ENCODE measurements at regions not wholly inside any gene's neighbourhood (a gene's known extent, or its start where the extent isn't known, plus 50 kb on each side); places are given as distances from the start of the nearest gene placed in this dataset.

DNA sequence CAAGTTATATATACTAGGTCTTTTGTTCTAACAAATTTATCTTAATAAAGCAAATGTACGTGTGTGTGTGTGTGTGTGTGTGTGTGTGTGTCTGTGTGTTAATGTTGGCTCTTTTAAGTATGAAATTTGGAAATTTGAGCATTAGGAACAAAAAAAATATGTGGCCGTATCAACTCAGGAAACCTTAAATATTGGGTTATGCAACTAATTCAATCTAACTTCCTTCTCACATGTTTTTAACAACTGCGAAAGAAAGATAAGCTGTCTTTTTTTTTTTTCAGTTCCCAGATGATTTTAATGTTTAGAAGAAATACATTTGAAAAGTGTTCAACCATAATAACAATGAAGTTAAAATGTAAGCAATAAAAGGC lies 616.4 kb upstream of the ARID1B start:
- no peak for DNase-seq (ENCODE audit: low read depth, low spot score)

DNA sequence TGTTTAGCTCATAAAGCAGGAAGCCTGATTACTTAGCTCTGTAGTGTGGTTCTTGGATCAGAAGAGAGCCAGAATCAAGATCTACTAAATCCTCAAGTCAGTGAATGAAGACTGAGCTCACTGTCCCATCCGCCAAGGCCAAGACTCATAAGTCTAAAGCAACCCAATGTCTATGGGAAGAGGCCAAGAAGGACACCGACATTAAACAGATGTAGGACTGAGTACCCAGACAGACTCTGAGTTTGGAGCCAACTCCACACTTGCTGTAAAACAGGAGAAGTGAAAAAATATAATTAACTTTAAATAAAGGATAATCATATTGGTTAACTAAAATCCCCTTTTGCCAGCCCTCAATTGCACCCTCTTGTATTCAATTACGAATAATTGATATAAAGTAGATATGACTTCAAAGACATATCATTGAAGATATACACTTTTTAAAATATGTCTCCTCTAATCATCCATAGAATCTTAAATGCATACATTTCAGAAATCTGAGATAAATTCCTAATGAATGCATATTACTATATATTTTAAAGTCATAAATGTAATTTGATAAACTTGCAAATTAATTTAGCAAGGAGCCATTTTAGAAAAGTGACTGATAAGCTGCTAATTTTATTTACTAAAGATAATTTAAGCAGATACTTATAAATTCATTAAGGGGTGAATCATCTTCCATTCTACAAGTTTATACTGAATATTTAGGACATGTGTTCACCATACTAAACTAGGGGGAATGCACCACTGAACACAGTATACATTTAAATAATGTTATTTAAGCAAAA lies 617.0 kb upstream of the ARID1B start:
- no peak for DNase-seq (ENCODE audit: low read depth, low spot score)

DNA sequence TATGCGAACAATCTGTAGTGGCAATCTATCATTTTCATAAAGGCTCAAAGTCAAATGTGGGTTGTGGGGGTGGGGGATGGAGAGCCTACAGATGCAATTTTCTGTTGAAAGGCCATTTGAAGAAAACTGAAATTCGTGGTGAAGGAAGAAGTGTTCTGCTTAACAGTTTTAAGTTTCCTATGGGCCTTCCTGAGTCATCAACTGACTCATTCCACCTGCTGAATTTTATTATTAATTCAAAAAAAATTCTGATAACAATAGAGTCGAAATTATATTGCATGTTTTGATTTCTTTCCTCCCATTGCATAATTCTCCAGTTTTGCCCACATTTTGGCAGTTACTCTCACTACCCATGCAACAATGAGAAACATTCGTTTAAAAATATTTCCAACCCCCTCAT lies 622.3 kb upstream of the ARID1B start:
- DNase-seq (ENCODE audit: low read depth, low spot score) = no peak

DNA sequence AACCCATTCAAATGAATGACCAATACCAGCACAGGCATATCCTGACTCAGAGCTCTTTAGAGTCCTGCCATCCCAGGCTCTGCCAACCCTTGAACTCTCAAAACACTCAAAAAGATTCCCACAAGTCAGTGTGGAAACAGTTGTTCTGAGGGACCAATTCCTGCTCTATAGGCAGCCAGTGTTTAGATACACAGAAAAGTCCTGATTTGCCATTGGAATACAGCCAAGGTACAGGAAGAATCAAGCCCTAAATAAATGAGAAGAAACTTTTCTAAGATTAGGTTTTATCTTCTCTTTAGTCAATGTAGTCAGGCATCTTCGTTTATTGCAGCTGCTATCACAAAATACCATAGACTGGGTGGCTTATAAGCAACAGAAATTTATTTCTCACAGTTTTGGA lies 626.8 kb upstream of the ARID1B start:
- DNase-seq (ENCODE audit: low read depth, low spot score) = no peak

- no peak for DNase-seq (ENCODE audit: low read depth, low spot score)
These were observed 630.3 kb upstream of the ARID1B start for GRCh38 chr6:156146891-156147290.

DNA sequence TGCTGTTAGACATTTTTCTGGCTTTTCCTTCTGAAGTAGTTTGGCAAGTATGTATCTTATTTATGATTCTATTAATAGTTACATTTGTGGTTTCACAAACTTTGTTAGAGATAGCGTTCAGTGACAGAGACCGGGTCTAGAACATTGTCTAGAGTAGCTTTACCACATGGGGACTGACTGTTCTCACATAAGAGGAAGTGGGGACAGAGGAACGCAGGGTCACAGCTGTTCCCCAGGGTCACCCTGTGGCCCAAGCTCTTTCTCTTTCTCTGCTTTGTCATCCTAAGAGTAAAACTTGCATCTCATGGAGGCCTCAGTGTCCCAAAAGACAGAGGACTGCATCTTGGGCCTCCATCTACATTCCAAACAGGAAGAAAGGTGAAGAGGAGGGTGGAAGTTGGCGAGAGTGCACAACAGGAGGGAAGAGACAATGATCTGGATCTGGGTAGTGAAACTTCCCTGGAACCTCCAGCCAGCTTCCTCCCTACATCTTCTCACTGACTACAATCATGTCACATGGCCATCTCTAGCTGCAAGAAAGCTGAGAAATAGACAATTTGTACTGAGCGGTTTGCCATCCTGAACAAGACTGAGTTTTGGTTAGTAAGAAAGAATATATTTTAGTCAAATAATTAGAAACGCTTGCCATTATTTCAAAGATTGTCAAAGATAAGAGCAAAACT lies 645.8 kb upstream of the ARID1B start:
- no peak for DNase-seq (ENCODE audit: low read depth, low spot score)

DNA sequence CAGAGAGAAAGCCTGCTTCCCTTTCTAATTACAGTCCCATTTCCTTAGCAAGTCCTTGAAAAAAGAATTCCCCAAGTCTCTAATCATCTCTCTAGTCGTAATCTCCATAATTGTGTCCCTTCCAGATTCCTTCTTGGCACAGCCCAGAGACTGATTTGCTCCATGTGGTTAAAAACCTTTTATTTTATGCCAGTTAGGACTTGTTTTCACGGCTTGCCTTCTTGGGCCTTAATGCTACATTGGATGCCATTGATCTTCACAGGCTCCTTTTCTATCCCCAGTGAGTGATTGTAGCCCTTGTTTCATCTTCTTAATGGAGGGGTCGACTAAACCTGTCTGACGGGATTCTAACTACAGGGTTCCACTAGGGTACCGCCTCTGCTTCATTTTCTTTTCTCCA lies 650.6 kb upstream of the ARID1B start:
- no peak for DNase-seq (ENCODE audit: low read depth, low spot score)

DNA sequence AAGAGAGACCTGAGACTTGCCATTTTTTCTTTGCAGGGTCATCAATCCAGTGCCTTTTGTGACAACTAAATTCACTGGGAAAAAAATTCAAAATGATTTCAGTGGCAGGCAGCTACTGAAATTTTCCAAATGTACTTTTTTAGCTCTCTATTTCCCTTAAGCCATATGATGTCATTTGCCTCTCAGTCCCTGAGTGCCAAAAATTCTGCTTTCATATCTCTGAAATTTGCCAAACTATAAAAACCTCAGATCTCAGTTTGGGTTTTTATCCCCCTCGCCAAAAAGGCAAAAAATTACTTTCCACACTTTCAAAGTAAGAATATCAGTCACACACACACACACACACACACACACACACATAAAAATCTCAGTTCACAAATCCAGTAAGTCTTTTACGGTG lies 651.3 kb upstream of the ARID1B start:
- no peak for DNase-seq (ENCODE audit: low read depth, low spot score)

GRCh38 chr6:156123731-156124130 lies 653.4 kb upstream of the ARID1B start:
- DNase-seq (ENCODE audit: low read depth, low spot score) = no peak

DNA sequence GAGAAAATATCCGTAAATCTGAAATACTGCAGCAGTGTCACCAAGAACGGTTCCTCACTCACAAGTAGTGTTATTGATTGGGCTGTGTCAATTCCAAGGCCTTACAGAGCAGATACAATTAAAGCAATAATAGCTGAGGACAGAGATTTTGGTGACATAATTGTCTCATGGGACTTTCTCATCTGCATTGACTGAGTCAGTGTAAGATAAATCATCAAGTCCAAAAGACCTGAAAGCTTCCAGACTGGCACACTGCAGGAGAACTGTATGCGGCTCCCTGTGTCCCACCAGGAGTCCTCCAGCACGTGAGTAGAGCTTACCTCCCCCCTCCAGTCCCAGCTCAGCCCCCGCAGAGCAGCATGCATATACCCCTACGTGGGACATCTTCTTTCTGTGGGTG lies 655.2 kb upstream of the ARID1B start:
- DNase-seq (ENCODE audit: low read depth, low spot score) = no peak

DNA sequence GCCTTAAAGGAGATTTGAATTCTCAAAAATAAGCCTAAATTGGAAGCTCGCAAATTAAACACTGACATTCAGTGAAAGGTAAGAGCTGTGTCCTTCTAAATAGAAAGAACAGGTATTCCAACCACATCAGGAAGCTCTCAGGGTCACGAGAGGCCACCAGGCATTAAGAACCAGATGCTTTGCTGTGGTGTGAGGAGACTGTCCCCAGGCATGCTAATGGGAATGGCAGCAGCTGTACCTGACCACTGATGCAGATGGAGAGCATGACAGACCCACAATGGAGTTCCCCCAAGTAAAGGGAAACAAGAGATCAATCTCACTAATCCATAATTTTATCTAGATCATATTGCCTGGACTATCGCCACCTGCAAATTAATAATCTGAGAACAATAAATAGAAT lies 658.9 kb upstream of the NOX3 start:
- DNase-seq (ENCODE audit: low read depth, low spot score) = no peak

DNA sequence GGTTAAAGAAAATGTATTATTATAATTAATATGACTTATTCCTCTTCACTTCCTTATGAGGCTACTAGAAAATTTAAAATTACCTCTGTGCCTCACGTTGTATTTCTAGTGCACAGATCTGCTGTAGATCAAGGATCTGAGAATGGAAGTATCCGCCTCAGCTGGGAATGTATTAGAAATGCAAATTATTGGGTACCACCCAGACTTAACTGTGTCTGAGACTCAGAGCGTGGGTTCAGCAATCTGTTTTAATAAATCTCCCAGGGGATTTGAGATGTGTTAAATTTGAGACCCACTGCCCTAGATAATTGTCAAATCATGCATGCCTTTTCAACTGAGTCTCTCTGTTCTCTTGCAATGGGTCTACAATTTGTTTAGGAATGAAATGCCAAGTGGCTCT lies 658.0 kb upstream of the NOX3 start:
- DNase-seq (ENCODE audit: low read depth, low spot score) = no peak

DNA sequence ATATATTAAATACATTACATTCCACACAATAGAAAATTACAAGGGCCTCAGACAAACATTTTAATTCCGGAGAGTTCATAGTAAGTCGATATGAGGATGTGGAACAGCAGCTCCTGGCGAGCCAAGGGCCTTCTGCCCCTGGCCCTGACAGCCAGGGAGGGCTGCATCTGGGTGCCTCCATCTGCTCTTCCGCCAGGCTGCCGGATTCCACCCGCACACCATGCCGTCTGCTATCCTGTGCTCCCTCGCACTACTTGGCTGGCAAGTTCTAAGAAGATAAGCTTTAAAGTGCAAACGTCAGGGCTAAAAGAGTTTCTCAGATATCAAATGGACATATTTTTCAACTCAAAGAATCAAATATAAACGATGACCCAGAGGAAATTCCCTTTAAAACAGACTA lies 656.3 kb upstream of the NOX3 start:
- DNase-seq (ENCODE audit: low read depth, low spot score) = no peak

GRCh38 chr6:156110249-156110648 lies 654.6 kb upstream of the NOX3 start:
- DNase-seq (ENCODE audit: low read depth, low spot score) = no peak

DNA sequence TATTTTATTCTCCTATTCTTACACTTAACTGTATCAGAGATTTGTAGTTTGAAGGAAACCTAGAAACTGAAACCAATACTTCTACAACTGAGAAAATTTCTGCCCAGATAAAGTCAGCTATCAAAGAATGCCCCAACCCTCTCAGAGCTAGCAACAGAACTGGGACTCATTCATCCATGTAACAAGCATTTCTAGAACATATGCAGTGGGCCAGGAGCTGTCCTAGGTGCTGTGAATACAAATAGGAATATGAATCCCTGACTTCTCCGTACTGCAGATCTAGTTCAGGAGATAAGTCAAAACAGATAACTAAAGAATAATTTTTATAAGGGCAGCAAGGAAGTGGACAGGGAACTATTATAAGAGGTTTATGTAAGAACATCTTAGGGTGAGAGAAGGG lies 654.1 kb upstream of the NOX3 start:
- no peak for DNase-seq (ENCODE audit: low read depth, low spot score)

DNA sequence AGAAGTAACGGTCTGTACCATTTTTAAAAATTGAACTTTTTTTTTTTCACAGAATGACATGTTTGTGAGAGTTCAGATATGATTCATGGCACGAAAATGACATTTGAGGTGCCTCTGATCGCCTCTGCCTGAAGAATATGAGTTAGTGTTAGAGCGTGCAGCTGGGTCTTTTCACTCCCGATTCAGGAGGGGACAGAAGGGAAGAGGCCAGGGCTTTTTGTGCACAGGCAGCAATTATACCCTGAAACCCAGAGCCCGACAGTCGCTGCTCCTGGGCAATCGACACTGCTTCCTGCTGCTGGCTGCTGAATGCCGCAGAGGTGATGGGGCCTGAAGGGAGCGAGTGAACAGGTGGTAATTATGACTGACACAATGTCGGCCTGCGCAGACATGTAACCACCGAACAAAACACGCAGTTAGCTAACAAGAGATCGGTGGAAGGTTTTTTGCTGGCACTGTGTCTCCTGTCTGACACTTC lies 652.0 kb upstream of the NOX3 start:
- DNase-seq (ENCODE audit: low read depth, low spot score) = no peak

DNA sequence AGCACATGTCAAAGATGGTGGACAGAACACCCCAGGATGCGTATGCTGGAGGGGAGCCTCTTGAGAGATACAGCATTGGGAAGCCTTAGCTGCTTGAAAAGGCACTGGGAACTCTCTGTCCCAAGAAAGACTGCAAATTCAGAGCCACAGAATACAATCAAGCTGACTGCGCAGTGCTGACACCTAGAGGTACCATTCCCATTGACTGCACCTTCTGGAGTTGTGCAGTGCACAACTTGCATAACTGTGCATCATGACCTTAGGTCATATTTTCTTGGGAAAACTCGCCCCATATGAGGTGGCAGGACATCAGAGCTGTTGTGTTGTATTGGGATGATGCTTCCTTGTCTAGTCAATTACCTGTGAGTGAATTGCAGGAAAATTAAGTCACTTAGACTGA lies 646.5 kb upstream of the NOX3 start:
- DNase-seq (ENCODE audit: low read depth, low spot score) = no peak

DNA sequence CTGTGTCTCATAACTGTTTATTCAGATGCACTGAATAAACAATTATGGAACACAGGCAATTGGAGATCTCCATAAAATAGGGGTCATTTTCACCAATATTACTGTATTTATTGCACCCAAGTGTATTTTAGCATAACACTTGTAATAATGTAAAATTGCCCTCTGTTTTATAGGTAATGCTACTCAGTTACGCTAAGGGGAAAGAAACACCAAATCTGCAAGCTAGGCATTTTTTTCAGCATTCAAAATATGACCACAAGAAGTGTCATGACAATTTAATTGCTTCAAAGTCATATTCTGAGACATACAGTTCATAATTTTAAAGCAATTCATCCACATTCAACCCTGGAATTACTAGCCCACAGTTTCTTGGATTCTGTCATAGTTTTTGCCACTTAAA lies 643.2 kb upstream of the NOX3 start:
- no peak for DNase-seq (ENCODE audit: low read depth, low spot score)

GRCh38 chr6:156087487-156087886 lies 631.8 kb upstream of the NOX3 start:
- DNase-seq (ENCODE audit: low read depth, low spot score) = no peak

DNA sequence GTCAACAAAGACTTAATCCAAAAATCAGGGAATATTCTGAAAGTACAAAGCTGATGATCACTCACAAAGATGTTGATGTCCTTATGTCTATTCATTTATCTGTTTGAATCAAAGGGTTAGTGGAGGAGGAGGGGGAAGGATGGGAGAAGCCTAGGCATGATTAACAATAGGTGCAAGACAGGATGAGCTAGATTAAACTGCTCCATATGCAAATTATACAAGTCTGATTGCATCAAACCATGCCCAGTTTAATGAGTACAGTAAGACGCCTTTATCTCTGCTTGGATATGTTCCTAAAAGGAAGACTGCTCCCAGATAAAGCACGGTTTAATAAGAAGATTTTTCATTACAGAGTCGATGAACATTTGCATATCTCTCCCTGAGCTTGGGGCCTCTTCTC lies 626.4 kb upstream of the NOX3 start:
- no peak for DNase-seq (ENCODE audit: low read depth, low spot score)

GRCh38 chr6:156080371-156080770 lies 624.7 kb upstream of the NOX3 start:
- DNase-seq (ENCODE audit: low read depth, low spot score) = no peak

DNA sequence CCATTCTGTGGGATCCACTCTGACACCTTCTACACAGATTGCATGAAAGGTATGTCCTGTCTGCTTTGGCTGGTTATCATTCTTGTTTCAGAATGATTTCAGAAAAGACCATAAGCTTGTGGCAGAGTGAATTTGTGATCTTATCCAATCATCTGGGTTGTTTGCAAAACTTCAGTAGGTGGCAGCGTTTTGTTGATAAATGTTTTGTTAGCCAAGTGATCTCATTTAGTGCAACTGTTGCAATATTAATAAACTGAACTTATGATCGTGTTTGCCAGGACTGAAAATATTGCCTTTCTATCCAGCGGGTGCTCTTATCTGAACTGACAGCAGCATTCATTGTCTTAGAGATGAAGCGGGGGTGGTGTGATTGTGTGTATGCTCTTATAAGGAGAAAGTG lies 613.2 kb upstream of the NOX3 start:
- no peak for DNase-seq (ENCODE audit: low read depth, low spot score)

GRCh38 chr6:156065849-156066248 lies 610.2 kb upstream of the NOX3 start:
- no peak for DNase-seq (ENCODE audit: low read depth, low spot score)
